Calu3 (cell line): ENCODE measurements at regions not wholly inside any gene's neighbourhood (a gene's known extent, or its start where the extent isn't known, plus 50 kb on each side); places are given as distances from the start of the nearest gene placed in this dataset.
"Not testable (repeated sequence)": the region's sequence is repeated elsewhere in the genome, so short reads cannot be mapped to it uniquely, and the experiment has no call there.

Experiments
- BruUV-seq: library from RNA; stranded (reverse); fragments of 400-500 nt; replicated peaks from 2 replicates; lab custom pipeline; 2021; lab: Mats Ljungman, UMichigan
- CTCF ChIA-PET: fragments of 300-600 bp; sonication (Branson Sonifier 250); formaldehyde crosslinking; loops from one replicate; lab custom pipeline; 2022; ENCODE audit warnings: antibody characterized with exemption; lab: Charles Lee
- DNase-seq: peaks from one replicate; pipeline ENCODE4 v3.0.0; 2022
- H3K27ac Mint-ChIP-seq: one replicate; pipeline ENCODE4 v1.8.0; 2022; ENCODE audit warnings: mixed read lengths; ENCODE audit not compliant: unreplicated experiment
- H3K27me3 Mint-ChIP-seq: one replicate; pipeline ENCODE4 v1.8.0; 2022; ENCODE audit warnings: mixed read lengths; ENCODE audit not compliant: unreplicated experiment
- H3K36me3 Mint-ChIP-seq: one replicate; pipeline ENCODE4 v1.8.0; 2022; ENCODE audit warnings: mild to moderate bottlenecking, moderate library complexity, mixed read lengths; ENCODE audit not compliant: insufficient read depth, unreplicated experiment
- H3K4me1 Mint-ChIP-seq: one replicate; pipeline ENCODE4 v1.8.0; 2022; ENCODE audit warnings: mild to moderate bottlenecking, low read depth, mixed read lengths; ENCODE audit not compliant: unreplicated experiment
- H3K4me3 Mint-ChIP-seq: one replicate; pipeline ENCODE4 v1.8.0; 2022; ENCODE audit warnings: mild to moderate bottlenecking, low read depth, moderate library complexity, mixed read lengths; ENCODE audit not compliant: unreplicated experiment
- H3K9me3 Mint-ChIP-seq: one replicate; pipeline ENCODE4 v1.8.0; 2022; ENCODE audit warnings: low read depth, mixed read lengths; ENCODE audit not compliant: unreplicated experiment
- CTCF ChIP-seq: fragments of 200-600 bp; IDR thresholded peaks from one replicate; pipeline ENCODE4 v1.8.0; 2022; ENCODE audit warnings: antibody characterized with exemption; ENCODE audit not compliant: unreplicated experiment
- intact Hi-C: fragments of 100-400 bp; cut with micrococcal nuclease; formaldehyde crosslinking; loops from one replicate; pipeline ENCODE4 v1.10.0; 2022; ENCODE audit not compliant: unreplicated experiment

DNA sequence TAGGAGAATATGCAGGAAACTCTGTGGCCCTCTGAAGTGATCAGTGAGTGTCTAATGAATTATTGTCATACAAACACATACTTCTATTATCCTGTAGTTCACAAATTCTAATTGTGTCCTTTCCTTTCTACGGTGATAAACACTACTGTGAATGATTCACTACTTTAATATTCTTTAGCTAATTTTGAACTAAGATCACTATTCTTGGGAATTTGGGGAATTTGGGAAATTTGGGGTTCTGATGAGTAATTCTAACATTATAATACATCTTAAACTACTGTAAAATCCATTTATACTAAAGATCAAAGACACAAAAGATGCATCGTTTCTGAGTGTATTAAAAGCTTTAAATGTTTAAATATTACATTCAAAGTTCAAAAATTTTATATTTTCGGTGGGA, 1287.2 kb upstream of the CITED2 start:
- intact Hi-C loops = no loop called here
- Mint-ChIP-seq H3K4me1 (no peaks in the 10 kb centered on the region), H3K9me3 (no peaks in the 10 kb centered on the region), H3K27me3 (no peaks in the 10 kb centered on the region), H3K27ac (no peak overlapping the region), H3K36me3 (no peaks in the 10 kb centered on the region), H3K4me3 (no peak overlapping the region)
- no TSS peak for BruUV-seq
- TF ChIP-seq CTCF = no peak
- CTCF ChIA-PET = no interaction called here
- DNase-seq = no peak

GRCh38 chr6:140660295-140660694, 1285.8 kb upstream of the CITED2 start:
- H3K9me3 Mint-ChIP-seq = no peaks in the 10 kb centered on the region
- BruUV-seq = no TSS peak
- no peak overlapping the region for H3K27ac Mint-ChIP-seq
- H3K4me3 Mint-ChIP-seq = no peak overlapping the region
- no peak for TF ChIP-seq CTCF
- intact Hi-C loops = no loop called here
- no peaks in the 10 kb centered on the region for H3K4me1 Mint-ChIP-seq
- DNase-seq = no peak
- CTCF ChIA-PET = no interaction called here
- no peaks in the 10 kb centered on the region for H3K27me3 Mint-ChIP-seq
- H3K36me3 Mint-ChIP-seq = no peaks in the 10 kb centered on the region

GRCh38 chr6:140653972-140654371, 1279.5 kb upstream of the CITED2 start:
- no peak overlapping the region for H3K4me3 Mint-ChIP-seq
- no peaks in the 10 kb centered on the region for H3K9me3 Mint-ChIP-seq
- H3K27ac Mint-ChIP-seq = peak overlapping the region; percentile 42
- H3K36me3 Mint-ChIP-seq = no peaks in the 10 kb centered on the region
- intact Hi-C loops = loop anchor here (5.0 kb wide), 1 partner anchor 202 kb away; no protein-coding TSS in a partner anchor
- BruUV-seq = no TSS peak
- no peak for TF ChIP-seq CTCF
- no peak for DNase-seq
- CTCF ChIA-PET = no interaction called here
- H3K4me1 Mint-ChIP-seq = peaks cover 9% of the 10 kb centered on the region
- no peaks in the 10 kb centered on the region for H3K27me3 Mint-ChIP-seq

GRCh38 chr6:140653506-140653905, 1279.1 kb upstream of the CITED2 start:
- H3K9me3 Mint-ChIP-seq = no peaks in the 10 kb centered on the region
- H3K36me3 Mint-ChIP-seq = no peaks in the 10 kb centered on the region
- no peak overlapping the region for H3K4me3 Mint-ChIP-seq
- CTCF ChIA-PET = no interaction called here
- DNase-seq = no peak
- no TSS peak for BruUV-seq
- no peaks in the 10 kb centered on the region for H3K27me3 Mint-ChIP-seq
- H3K4me1 Mint-ChIP-seq = peaks cover 9% of the 10 kb centered on the region
- intact Hi-C loops = loop anchor here (5.0 kb wide), 1 partner anchor 201 kb away; no protein-coding TSS in a partner anchor
- peak overlapping the region; percentile 42 for H3K27ac Mint-ChIP-seq
- no peak for TF ChIP-seq CTCF

GRCh38 chr6:140649502-140649901, 1275.1 kb upstream of the CITED2 start:
- H3K4me1 Mint-ChIP-seq, CTCF ChIA-PET, H3K4me3 Mint-ChIP-seq, H3K36me3 Mint-ChIP-seq, H3K27ac Mint-ChIP-seq, DNase-seq, BruUV-seq, H3K27me3 Mint-ChIP-seq, H3K9me3 Mint-ChIP-seq, intact Hi-C loops: not testable (repeated sequence)

GRCh38 chr6:140647322-140647721, 1272.9 kb upstream of the CITED2 start:
- DNase-seq, BruUV-seq, H3K36me3 Mint-ChIP-seq, H3K9me3 Mint-ChIP-seq, CTCF ChIA-PET, H3K4me3 Mint-ChIP-seq, intact Hi-C loops, H3K4me1 Mint-ChIP-seq, H3K27ac Mint-ChIP-seq, H3K27me3 Mint-ChIP-seq: not testable (repeated sequence)
